HEK293 (cell line): ENCODE measurements at regions not wholly inside any gene's neighbourhood (a gene's known extent, or its start where the extent isn't known, plus 50 kb on each side); places are given as distances from the start of the nearest gene placed in this dataset.

Experiments
- CTCF ChIA-PET: fragments of 350-600 bp; formaldehyde crosslinking; extraction: SDS; loops from one replicate; lab custom pipeline; 2021; ENCODE audit warnings: antibody characterized with exemption; lab: Yijun Ruan, JAX
- POLR2A ChIA-PET: fragments of 300-600 bp; formaldehyde crosslinking; extraction: SDS; loops from one replicate; lab custom pipeline; 2020; ENCODE audit warnings: antibody characterized with exemption, inconsistent platforms; lab: Yijun Ruan, JAX
- H3K27ac ChIP-seq: fragments of 200-500 bp; sonication (Bioruptor generic); 2 replicates; pipeline ENCODE4 v1.5.1; 2014; ENCODE audit warnings: low read depth, low read length, control low read depth, inconsistent platforms; ENCODE audit errors: extremely low read depth
- H3K36me3 ChIP-seq, 2 experiments: fragments of 200-500 bp in 1 of 2; sonication (Bioruptor generic) in 1 of 2; 1 replicate in 1 of 2; 2 replicates in 1 of 2; pipeline ENCODE4 v1.5.1; 2014 to 2017; ENCODE audit warnings: inconsistent platforms in 2 of 2, low read length in 2 of 2; ENCODE audit not compliant: control insufficient read depth in 2 of 2, insufficient read depth in 1 of 2
- H3K4me1 ChIP-seq: fragments of 200-500 bp; sonication (Bioruptor generic); 2 replicates; pipeline ENCODE4 v1.5.1; 2014; ENCODE audit warnings: mild to moderate bottlenecking, low read length, inconsistent platforms; ENCODE audit not compliant: control insufficient read depth, insufficient read depth
- H3K4me3 ChIP-seq: 2 replicates; pipeline ENCODE4 v1.5.1; 2011; ENCODE audit warnings: low read depth, mild to moderate bottlenecking, control low read depth, low read length, moderate library complexity
- H3K9me3 ChIP-seq: fragments of 200-500 bp; sonication (Bioruptor generic); 2 replicates; pipeline ENCODE4 v1.5.1; 2014; ENCODE audit warnings: low read depth, low read length, inconsistent platforms; ENCODE audit not compliant: control insufficient read depth, insufficient read depth
- ATF2 ChIP-seq: fragments of 450-650 bp; formaldehyde crosslinking; IDR thresholded peaks from 2 replicates; pipeline ENCODE4 v1.5.1; 2016; ENCODE audit warnings: missing biosample characterization, missing genetic modification characterization, low read depth
- KLF17 ChIP-seq: fragments of 450-650 bp; formaldehyde crosslinking; IDR thresholded peaks from 2 replicates; pipeline ENCODE4 v1.5.1; 2016; ENCODE audit warnings: missing biosample characterization, missing genetic modification characterization
- ZBTB17 ChIP-seq: fragments of 450-650 bp; formaldehyde crosslinking; IDR thresholded peaks from 2 replicates; pipeline ENCODE4 v1.5.1; 2016; ENCODE audit warnings: missing biosample characterization, missing genetic modification characterization
- ZBTB44 ChIP-seq: fragments of 450-650 bp; IDR thresholded peaks from 2 replicates; pipeline ENCODE4 v1.5.1; 2018; ENCODE audit warnings: missing biosample characterization, mild to moderate bottlenecking, missing genetic modification characterization
- ZBTB7A ChIP-seq: fragments of 450-650 bp; formaldehyde crosslinking; IDR thresholded peaks from 2 replicates; pipeline ENCODE4 v1.5.1; 2016; ENCODE audit warnings: low read depth, missing biosample characterization, missing genetic modification characterization
- ZFHX2 ChIP-seq: fragments of 450-650 bp; formaldehyde crosslinking; conservative IDR thresholded peaks from 2 replicates; pipeline ENCODE4 v1.5.1; 2016; ENCODE audit warnings: missing biosample characterization, missing genetic modification characterization
- ZNF148 ChIP-seq: fragments of 450-650 bp; formaldehyde crosslinking; IDR thresholded peaks from 2 replicates; pipeline ENCODE4 v1.5.0; 2017; ENCODE audit warnings: missing biosample characterization, missing genetic modification characterization, borderline replicate concordance
- ZNF211 ChIP-seq: fragments of 450-650 bp; formaldehyde crosslinking; IDR thresholded peaks from 2 replicates; pipeline ENCODE4 v1.5.1; 2016; ENCODE audit warnings: low read depth, missing biosample characterization, missing genetic modification characterization
- ZNF23 ChIP-seq: fragments of 450-650 bp; formaldehyde crosslinking; IDR thresholded peaks from 2 replicates; pipeline ENCODE4 v1.5.1; 2016; ENCODE audit warnings: missing biosample characterization, missing genetic modification characterization, borderline replicate concordance
- ZNF24 ChIP-seq: fragments of 450-650 bp; formaldehyde crosslinking; IDR thresholded peaks from 2 replicates; pipeline ENCODE4 v1.5.1; 2016; ENCODE audit warnings: missing biosample characterization, missing genetic modification characterization
- ZNF248 ChIP-seq: fragments of 450-650 bp; formaldehyde crosslinking; IDR thresholded peaks from 2 replicates; pipeline ENCODE4 v1.5.1; 2017; ENCODE audit warnings: missing biosample characterization, missing genetic modification characterization
- ZNF354C ChIP-seq: fragments of 450-650 bp; formaldehyde crosslinking; IDR thresholded peaks from 2 replicates; pipeline ENCODE4 v1.5.1; 2016; ENCODE audit warnings: missing biosample characterization, missing genetic modification characterization, low read depth, borderline replicate concordance
- ZNF404 ChIP-seq: fragments of 450-650 bp; formaldehyde crosslinking; IDR thresholded peaks from 2 replicates; pipeline ENCODE4 v1.5.1; 2017; ENCODE audit warnings: missing biosample characterization, missing genetic modification characterization
- ZNF473 ChIP-seq: fragments of 450-650 bp; formaldehyde crosslinking; IDR thresholded peaks from 2 replicates; pipeline ENCODE4 v1.5.1; 2017; ENCODE audit warnings: missing biosample characterization, missing genetic modification characterization
- ZNF561 ChIP-seq: fragments of 450-650 bp; IDR thresholded peaks from 2 replicates; pipeline ENCODE4 v1.5.1; 2018; ENCODE audit warnings: missing biosample characterization, missing genetic modification characterization, borderline replicate concordance
- ZNF585B ChIP-seq: fragments of 450-650 bp; formaldehyde crosslinking; IDR thresholded peaks from 2 replicates; pipeline ENCODE4 v1.5.1; 2016; ENCODE audit warnings: missing biosample characterization, missing genetic modification characterization
- ZNF610 ChIP-seq: fragments of 450-650 bp; formaldehyde crosslinking; IDR thresholded peaks from 2 replicates; pipeline ENCODE4 v1.5.1; 2016; ENCODE audit warnings: missing biosample characterization, missing genetic modification characterization, borderline replicate concordance
- ZNF623 ChIP-seq: fragments of 450-650 bp; formaldehyde crosslinking; IDR thresholded peaks from 2 replicates; pipeline ENCODE4 v1.5.1; 2016; ENCODE audit warnings: missing biosample characterization, missing genetic modification characterization
- ZNF624 ChIP-seq: fragments of 450-650 bp; formaldehyde crosslinking; IDR thresholded peaks from 2 replicates; pipeline ENCODE4 v1.5.1; 2017; ENCODE audit warnings: missing biosample characterization, missing genetic modification characterization
- ZNF629 ChIP-seq: fragments of 450-650 bp; formaldehyde crosslinking; IDR thresholded peaks from 2 replicates; pipeline ENCODE4 v1.5.1; 2017; ENCODE audit warnings: missing biosample characterization, missing genetic modification characterization
- ZNF660 ChIP-seq: fragments of 450-650 bp; IDR thresholded peaks from 2 replicates; pipeline ENCODE4 v1.5.1; 2018; ENCODE audit warnings: missing biosample characterization, mild to moderate bottlenecking, missing genetic modification characterization
- ZSCAN23 ChIP-seq: fragments of 450-650 bp; formaldehyde crosslinking; IDR thresholded peaks from 2 replicates; pipeline ENCODE4 v1.5.1; 2016; ENCODE audit warnings: missing biosample characterization, missing genetic modification characterization
- TF ChIP-seq, protein P1 (sequence below): IDR thresholded peaks from 2 replicates; pipeline ENCODE4 v1.6.1; 2011; ENCODE audit warnings: mild to moderate bottlenecking, low read depth, low read length, borderline replicate concordance
- TF ChIP-seq, protein P2 (sequence below): fragments of 450-650 bp; formaldehyde crosslinking; optimal IDR thresholded peaks from 2 replicates; pipeline ENCODE3; 2016; ENCODE audit warnings: missing biosample characterization, mild to moderate bottlenecking, missing genetic modification characterization

DNA sequence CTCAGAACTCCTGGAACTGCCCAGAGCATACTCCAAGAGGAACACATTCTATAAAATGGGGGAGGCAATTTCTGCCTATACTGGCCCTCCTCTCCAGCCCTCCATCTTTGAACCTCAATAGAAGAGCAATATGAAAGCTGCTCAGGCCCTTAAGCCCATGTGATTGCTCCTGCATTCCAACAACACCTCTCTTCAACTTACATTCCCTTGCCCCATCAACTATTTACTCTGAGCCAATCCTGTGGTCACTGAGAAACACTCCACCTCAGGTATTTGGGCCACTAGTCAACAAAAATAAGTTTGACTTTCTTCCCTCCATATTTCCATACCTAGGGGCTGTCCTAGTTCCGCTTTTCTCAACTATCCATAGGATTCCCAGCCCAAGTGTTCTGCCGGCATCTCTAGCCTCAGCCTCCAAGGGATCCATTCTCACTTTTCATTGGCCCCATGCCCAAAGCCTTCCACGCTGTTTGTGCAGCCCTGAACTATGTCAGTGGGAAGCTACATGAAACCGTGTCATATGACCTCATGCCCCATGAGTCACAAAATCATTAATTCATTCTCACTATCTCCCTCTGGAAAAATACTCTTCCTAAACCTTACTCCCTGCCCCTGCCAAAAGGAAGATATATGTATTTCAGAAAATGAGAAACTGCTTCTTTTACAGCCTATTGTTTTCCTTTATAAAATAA is 61.6 kb downstream of the GJD2 start (continued):
- TF ChIP-seq, protein P1, sequence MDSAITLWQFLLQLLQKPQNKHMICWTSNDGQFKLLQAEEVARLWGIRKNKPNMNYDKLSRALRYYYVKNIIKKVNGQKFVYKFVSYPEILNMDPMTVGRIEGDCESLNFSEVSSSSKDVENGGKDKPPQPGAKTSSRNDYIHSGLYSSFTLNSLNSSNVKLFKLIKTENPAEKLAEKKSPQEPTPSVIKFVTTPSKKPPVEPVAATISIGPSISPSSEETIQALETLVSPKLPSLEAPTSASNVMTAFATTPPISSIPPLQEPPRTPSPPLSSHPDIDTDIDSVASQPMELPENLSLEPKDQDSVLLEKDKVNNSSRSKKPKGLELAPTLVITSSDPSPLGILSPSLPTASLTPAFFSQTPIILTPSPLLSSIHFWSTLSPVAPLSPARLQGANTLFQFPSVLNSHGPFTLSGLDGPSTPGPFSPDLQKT: no peak
- TF ChIP-seq ATF2 (0 out of 2 replicates have a peak, but pooled peaks have one; percentile 14), ZNF473 (tag by site-specific recombination) (no peak), ZNF629 (peak; percentile 50; the same call in 1 of the 2 replicates), ZNF211 (tag by site-specific recombination) (no peak), ZNF660 (tag by site-specific recombination) (0 out of 2 replicates have a peak, but pooled peaks have one; percentile 38), ZBTB44 (tag by site-specific recombination) (no peak), ZNF23 (tag by site-specific recombination) (no peak), ZNF24 (tag by site-specific recombination) (peak; percentile 95), ZNF561 (tag by site-specific recombination) (no peak), ZNF585B (tag by site-specific recombination) (no peak), ZSCAN23 (tag by site-specific recombination) (no peak), ZFHX2 (tag by site-specific recombination) (no peak), ZNF248 (tag by site-specific recombination) (no peak), ZNF623 (tag by site-specific recombination) (no peak), ZBTB17 (tag by site-specific recombination) (no peak)

- H3K9me3 ChIP-seq: no peaks in the 10 kb centered on the region
- H3K27ac ChIP-seq: no peak overlapping the region
- H3K4me3 ChIP-seq: no peak overlapping the region
- no peaks in the 10 kb centered on the region for H3K36me3 ChIP-seq
- POLR2A ChIA-PET: no interaction called here
- CTCF ChIA-PET: no interaction called here
- no peaks in the 10 kb centered on the region for H3K4me1 ChIP-seq
- TF ChIP-seq KLF17 (tag by site-specific recombination) (no peak), ATF2 (no peak), ZNF610 (no peak), ZBTB7A (tag by site-specific recombination) (no peak), ZNF404 (tag by site-specific recombination) (no peak), ZNF148 (no peak), ZNF354C (tag by site-specific recombination) (no peak), ZNF624 (tag by site-specific recombination) (no peak)
- TF ChIP-seq, protein P2, sequence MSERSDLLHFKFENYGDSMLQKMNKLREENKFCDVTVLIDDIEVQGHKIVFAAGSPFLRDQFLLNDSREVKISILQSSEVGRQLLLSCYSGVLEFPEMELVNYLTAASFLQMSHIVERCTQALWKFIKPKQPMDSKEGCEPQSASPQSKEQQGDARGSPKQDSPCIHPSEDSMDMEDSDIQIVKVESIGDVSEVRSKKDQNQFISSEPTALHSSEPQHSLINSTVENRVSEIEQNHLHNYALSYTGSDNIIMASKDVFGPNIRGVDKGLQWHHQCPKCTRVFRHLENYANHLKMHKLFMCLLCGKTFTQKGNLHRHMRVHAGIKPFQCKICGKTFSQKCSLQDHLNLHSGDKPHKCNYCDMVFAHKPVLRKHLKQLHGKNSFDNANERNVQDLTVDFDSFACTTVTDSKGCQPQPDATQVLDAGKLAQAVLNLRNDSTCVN: no peak
These were observed 63.8 kb downstream of the GJD2 start for GRCh38 chr15:34691034-34691433.
